GM23338 (cell line): ENCODE measurements at regions not wholly inside any gene's neighbourhood (a gene's known extent, or its start where the extent isn't known, plus 50 kb on each side); places are given as distances from the start of the nearest gene placed in this dataset.
A peak's percentile ranks its signal among the peaks of the same experiment; 100 is the strongest.

ENCODE experiments used
- ATAC-seq: fragments of 200-7000 bp; cut with Tn5 transposase; 3 replicates; pipeline ENCODE4 v1.9.1; 2020
- DNase-seq: peaks from one replicate; pipeline ENCODE4 v3.0.0-alpha.2; 2015; ENCODE audit warnings: low spot score
- H2AFZ ChIP-seq: fragments of 200-600 bp; sonication (generic); 2 replicates; pipeline ENCODE4 v1.8.0; 2016; ENCODE audit warnings: antibody characterized with exemption, mild to moderate bottlenecking, moderate library complexity
- H3F3A ChIP-seq: fragments of 200-600 bp; sonication (generic); replicated peaks from 2 replicates; pipeline ENCODE4 v1.8.0; 2017; ENCODE audit warnings: antibody characterized with exemption, mixed run types, low read depth
- H3K27ac ChIP-seq: fragments of 200-600 bp; sonication (generic); 2 replicates; pipeline ENCODE4 v1.6.1; 2016; ENCODE audit warnings: low read depth
- H3K27me3 ChIP-seq: fragments of 200-600 bp; sonication (generic); 2 replicates; pipeline ENCODE4 v1.8.0; 2016; ENCODE audit warnings: mild to moderate bottlenecking, mixed run types, moderate library complexity; ENCODE audit not compliant: insufficient read depth
- H3K36me3 ChIP-seq: fragments of 200-600 bp; sonication (generic); 2 replicates; pipeline ENCODE4 v1.8.0; 2016; ENCODE audit warnings: mild to moderate bottlenecking; ENCODE audit not compliant: insufficient read depth
- H3K4me1 ChIP-seq: fragments of 200-600 bp; sonication (generic); 2 replicates; pipeline ENCODE4 v1.8.0; 2016; ENCODE audit warnings: mild to moderate bottlenecking, moderate library complexity; ENCODE audit not compliant: insufficient read depth
- H3K4me2 ChIP-seq: fragments of 200-600 bp; sonication (generic); 2 replicates; pipeline ENCODE4 v1.7.1; 2017; ENCODE audit warnings: mixed run types
- H3K4me3 ChIP-seq: fragments of 200-600 bp; sonication (generic); 2 replicates; pipeline ENCODE4 v1.6.1; 2016; ENCODE audit warnings: mixed run types
- H3K79me2 ChIP-seq: fragments of 200-600 bp; sonication (generic); replicated peaks from 2 replicates; pipeline ENCODE4 v1.8.0; 2017; ENCODE audit warnings: mild to moderate bottlenecking; ENCODE audit not compliant: insufficient read depth
- H3K9me2 ChIP-seq: fragments of 200-600 bp; sonication (generic); 2 replicates; pipeline ENCODE4 v1.8.0; 2017; ENCODE audit not compliant: insufficient read depth
- H4K20me1 ChIP-seq: fragments of 200-600 bp; sonication (generic); replicated peaks from 2 replicates; pipeline ENCODE4 v1.8.0; 2017; ENCODE audit warnings: mild to moderate bottlenecking; ENCODE audit not compliant: insufficient read depth
- H3K27ac Mint-ChIP-seq: 2 replicates; pipeline ENCODE4 v1.8.0; 2020; ENCODE audit warnings: inconsistent platforms, mild to moderate bottlenecking, moderate library complexity, mixed read lengths
- H3K27me3 Mint-ChIP-seq: 3 replicates; pipeline ENCODE4 v1.8.0; 2022; ENCODE audit warnings: low read depth, mild to moderate bottlenecking, moderate library complexity, mixed read lengths, inconsistent platforms; ENCODE audit not compliant: insufficient read depth, poor library complexity
- H3K36me3 Mint-ChIP-seq: 3 replicates; pipeline ENCODE4 v1.8.0; 2021; ENCODE audit warnings: low read depth, mild to moderate bottlenecking, inconsistent platforms, moderate library complexity, mixed read lengths
- H3K4me1 Mint-ChIP-seq: 3 replicates; pipeline ENCODE4 v1.8.0; 2020; ENCODE audit warnings: mild to moderate bottlenecking, inconsistent platforms, mixed read lengths
- H3K4me3 Mint-ChIP-seq: 3 replicates; pipeline ENCODE4 v1.8.0; 2021; ENCODE audit warnings: moderate library complexity, mild to moderate bottlenecking, inconsistent platforms, mixed read lengths
- H3K9me3 Mint-ChIP-seq: 3 replicates; pipeline ENCODE4 v1.8.0; 2020; ENCODE audit warnings: moderate library complexity, mild to moderate bottlenecking, inconsistent platforms, mixed read lengths
- ETS1 ChIP-seq: IDR thresholded peaks from 2 replicates; pipeline ENCODE4 v1.6.1; 2016; ENCODE audit warnings: antibody characterized with exemption
- EZH2phosphoT487 ChIP-seq: fragments of 200-600 bp; sonication (generic); IDR thresholded peaks from one replicate; pipeline ENCODE4 v1.8.1; 2018; ENCODE audit warnings: antibody characterized with exemption; ENCODE audit not compliant: unreplicated experiment
- NANOG ChIP-seq: IDR thresholded peaks from 2 replicates; pipeline ENCODE4 v1.6.1; 2016; ENCODE audit warnings: antibody characterized with exemption, borderline replicate concordance
- POLR2AphosphoS5 ChIP-seq: IDR thresholded peaks from 2 replicates; pipeline ENCODE4 v1.6.1; 2016; ENCODE audit warnings: antibody characterized with exemption, low read depth
- REST ChIP-seq: IDR thresholded peaks from one replicate; pipeline ENCODE4 v1.6.1; 2018; ENCODE audit warnings: antibody characterized with exemption; ENCODE audit not compliant: unreplicated experiment
- STAT1 ChIP-seq: IDR thresholded peaks from one replicate; pipeline ENCODE4 v1.6.1; 2016; ENCODE audit warnings: antibody characterized with exemption; ENCODE audit not compliant: unreplicated experiment
- ZNF114 ChIP-seq: fragments of 250-450 bp; sonication (Bioruptor Pico); IDR thresholded peaks from 2 replicates; pipeline ENCODE4 v1.5.0; 2020; ENCODE audit warnings: mild to moderate bottlenecking, moderate library complexity
- ZNF331 ChIP-seq: fragments of 250-450 bp; sonication (Bioruptor Pico); IDR thresholded peaks from 2 replicates; pipeline ENCODE4 v1.5.0; 2020; ENCODE audit warnings: low read depth, mild to moderate bottlenecking, moderate library complexity

- Histone ChIP-seq H3K27me3 (no peaks in the 10 kb centered on the region), H3K4me3 (no peak overlapping the region), H3F3A (no peaks in the 10 kb centered on the region), H3K27ac (no peak overlapping the region), H3K36me3 (no peaks in the 10 kb centered on the region), H4K20me1 (no peaks in the 10 kb centered on the region), H2AFZ (no peak overlapping the region), H3K4me1 (no peaks in the 10 kb centered on the region), H3K79me2 (no peaks in the 10 kb centered on the region), H3K4me2 (no peak overlapping the region), H3K9me2 (0 out of 2 replicates have a peak, but pooled peaks cover 3% of the 10 kb centered on the region)
- H3K36me3 Mint-ChIP-seq = no peaks in the 10 kb centered on the region
- H3K27me3 Mint-ChIP-seq = no peaks in the 10 kb centered on the region
- no peaks in the 10 kb centered on the region for H3K9me3 Mint-ChIP-seq
- peaks cover 5% of the 10 kb centered on the region; the same call in 1 of the 3 replicates for H3K4me1 Mint-ChIP-seq
- H3K4me3 Mint-ChIP-seq = no peak overlapping the region
- ATAC-seq = peak; percentile 56
- peak; percentile 49 for DNase-seq
- no peak overlapping the region; the same call in 1 of the 2 replicates for H3K27ac Mint-ChIP-seq
- no peak for TF ChIP-seq EZH2phosphoT487
- TF ChIP-seq REST = no peak
- TF ChIP-seq POLR2AphosphoS5 = no peak
These were observed 224.2 kb downstream of the CNTN3 start for GRCh38 chr3:74390121-74390877.

- no peaks in the 10 kb centered on the region for H3K36me3 Mint-ChIP-seq
- Histone ChIP-seq H3K4me1 (peaks cover 4% of the 10 kb centered on the region; the same call in 1 of the 2 replicates), H3K79me2 (no peaks in the 10 kb centered on the region), H3K36me3 (no peaks in the 10 kb centered on the region), H3K4me3 (no peak overlapping the region), H3K27ac (no peak overlapping the region), H3K27me3 (no peaks in the 10 kb centered on the region), H4K20me1 (no peaks in the 10 kb centered on the region), H3K9me2 (no peaks in the 10 kb centered on the region), H3F3A (no peaks in the 10 kb centered on the region), H2AFZ (no peak overlapping the region), H3K4me2 (no peak overlapping the region)
- H3K9me3 Mint-ChIP-seq = no peaks in the 10 kb centered on the region
- DNase-seq (no peak), ATAC-seq (no peak)
- H3K27ac Mint-ChIP-seq = no peak overlapping the region
- H3K27me3 Mint-ChIP-seq = no peaks in the 10 kb centered on the region
- peaks cover 5% of the 10 kb centered on the region; the same call in 1 of the 3 replicates for H3K4me1 Mint-ChIP-seq
- no peak overlapping the region for H3K4me3 Mint-ChIP-seq
- TF ChIP-seq ZNF331 (CRISPR knock-in tag) = no peak
- TF ChIP-seq REST = no peak
- TF ChIP-seq STAT1 = no peak
- TF ChIP-seq EZH2phosphoT487 = no peak
- TF ChIP-seq ZNF114 (CRISPR knock-in tag) = no peak
- no peak for TF ChIP-seq ETS1
- no peak for TF ChIP-seq NANOG
These were observed 227.2 kb downstream of the CNTN3 start for GRCh38 chr3:74387111-74387735.
